Common myeloid progenitor, CD34-positive (primary cell): ENCODE measurements at regions not wholly inside any gene's neighbourhood (a gene's known extent, or its start where the extent isn't known, plus 50 kb on each side); places are given as distances from the start of the nearest gene placed in this dataset.

ENCODE experiments used
- CTCF ChIA-PET: fragments of 350-600 bp; sonication (Branson Sonifier 250); formaldehyde crosslinking; loops from one replicate; lab custom pipeline; 2021; ENCODE audit warnings: antibody characterized with exemption; lab: Charles Lee
- POLR2A ChIA-PET: fragments of 350-600 bp; sonication (Branson Sonifier 250); formaldehyde crosslinking; loops from one replicate; lab custom pipeline; 2021; ENCODE audit warnings: antibody characterized with exemption; lab: Charles Lee
- DNase-seq, 3 donors: peaks; one replicate each; pipeline versions ENCODE4 v3.0.0 to v3.0.0-alpha.2; 2013
- H3K27ac ChIP-seq, 2 experiments: 1 replicate in 1 of 2; 2 replicates in 1 of 2; pipeline ENCODE4 v1.7.0; 2013; ENCODE audit warnings: inconsistent platforms in 2 of 2, low read length in 2 of 2, mild to moderate bottlenecking in 2 of 2, low read depth in 1 of 2, moderate library complexity in 1 of 2; ENCODE audit not compliant: severe bottlenecking in 2 of 2, insufficient read depth in 1 of 2, poor library complexity in 1 of 2
- H3K27me3 ChIP-seq, 5 experiments: replicated peaks in 2 of 5; 1 replicate in 3 of 5; 2 replicates in 2 of 5; pipeline versions ENCODE4 v1.6.1 to v1.7.0; 2013; ENCODE audit warnings: low read length in 4 of 5, mild to moderate bottlenecking in 2 of 5, moderate library complexity in 2 of 5, inconsistent platforms in 1 of 5; ENCODE audit not compliant: insufficient read depth in 5 of 5, control insufficient read depth in 4 of 5
- H3K36me3 ChIP-seq, 4 experiments: 1 replicate in 2 of 4; 2 replicates in 2 of 4; pipeline versions ENCODE4 v1.6.1 to v1.7.0; 2013; ENCODE audit warnings: low read length in 3 of 4, control low read depth in 1 of 4, mild to moderate bottlenecking in 1 of 4; ENCODE audit not compliant: control insufficient read depth in 4 of 4, insufficient read depth in 4 of 4
- H3K4me1 ChIP-seq, 4 experiments: 1 replicate in 3 of 4; 2 replicates in 1 of 4; pipeline versions ENCODE4 v1.6.1 to v1.7.1; 2013; ENCODE audit warnings: low read length in 3 of 4, mild to moderate bottlenecking in 3 of 4, control low read depth in 1 of 4, inconsistent platforms in 1 of 4, moderate library complexity in 1 of 4; ENCODE audit not compliant: control insufficient read depth in 4 of 4, insufficient read depth in 4 of 4; ENCODE audit errors: control extremely low read depth in 1 of 4
- H3K4me3 ChIP-seq, 7 experiments: 1 replicate in 4 of 7; 2 replicates in 3 of 7; pipeline versions ENCODE4 v1.5.1 to v1.7.0; 2013; ENCODE audit warnings: mild to moderate bottlenecking in 7 of 7, low read length in 6 of 7, moderate library complexity in 6 of 7, inconsistent platforms in 2 of 7, low read depth in 2 of 7, control low read depth in 1 of 7; ENCODE audit not compliant: insufficient read depth in 4 of 7, control insufficient read depth in 1 of 7; ENCODE audit errors: extremely low read depth in 1 of 7
- H3K9me3 ChIP-seq, 5 experiments: 1 replicate in 4 of 5; 2 replicates in 1 of 5; pipeline versions ENCODE4 v1.6.1 to v1.7.1; 2013; ENCODE audit warnings: low read length in 4 of 5, mild to moderate bottlenecking in 2 of 5, inconsistent platforms in 1 of 5, low read depth in 1 of 5, moderate library complexity in 1 of 5; ENCODE audit not compliant: control insufficient read depth in 4 of 5, insufficient read depth in 2 of 5; ENCODE audit errors: control extremely low read depth in 1 of 5
- WGBS: methylation state at CpG from one replicate; pipeline ENCODE4 v1.1.5; 2013; ENCODE audit not compliant: insufficient coverage; 5-methylcytosine and 5-hydroxymethylcytosine counted together

DNA sequence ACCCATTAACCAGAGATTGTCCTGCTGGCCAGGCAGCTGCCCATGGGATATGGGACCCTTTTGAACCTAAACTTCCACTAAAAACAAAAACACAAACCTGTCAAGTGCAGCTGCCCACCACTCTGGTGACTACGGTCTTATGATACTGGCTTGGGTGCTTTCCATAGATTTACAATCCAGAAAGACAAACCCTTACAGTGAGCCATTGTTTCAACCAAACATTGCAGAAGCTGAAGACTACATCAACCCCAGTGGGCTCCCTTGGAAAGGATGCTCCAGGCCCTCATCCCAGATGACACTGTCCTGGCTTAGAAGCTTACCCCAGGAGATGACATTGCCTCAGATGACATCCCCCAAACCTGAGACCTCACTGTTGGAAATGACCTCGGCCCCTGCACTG is 56.9 kb upstream of the WNT11 start:
- DNase-seq: no peak
- Histone ChIP-seq H3K4me1 (no peaks in the 10 kb centered on the region), H3K9me3 (no peaks in the 10 kb centered on the region), H3K27ac (no peak overlapping the region), H3K27me3 (peaks cover 0 to 3% (median 0%) of the 10 kb centered on the region in 5 experiments), H3K36me3 (no peaks in the 10 kb centered on the region), H3K4me3 (no peak overlapping the region)
- CTCF ChIA-PET: no interaction called here
- POLR2A ChIA-PET: no interaction called here
- WGBS: 92% methylated on average over 2 of the region's 2 CpGs

DNA sequence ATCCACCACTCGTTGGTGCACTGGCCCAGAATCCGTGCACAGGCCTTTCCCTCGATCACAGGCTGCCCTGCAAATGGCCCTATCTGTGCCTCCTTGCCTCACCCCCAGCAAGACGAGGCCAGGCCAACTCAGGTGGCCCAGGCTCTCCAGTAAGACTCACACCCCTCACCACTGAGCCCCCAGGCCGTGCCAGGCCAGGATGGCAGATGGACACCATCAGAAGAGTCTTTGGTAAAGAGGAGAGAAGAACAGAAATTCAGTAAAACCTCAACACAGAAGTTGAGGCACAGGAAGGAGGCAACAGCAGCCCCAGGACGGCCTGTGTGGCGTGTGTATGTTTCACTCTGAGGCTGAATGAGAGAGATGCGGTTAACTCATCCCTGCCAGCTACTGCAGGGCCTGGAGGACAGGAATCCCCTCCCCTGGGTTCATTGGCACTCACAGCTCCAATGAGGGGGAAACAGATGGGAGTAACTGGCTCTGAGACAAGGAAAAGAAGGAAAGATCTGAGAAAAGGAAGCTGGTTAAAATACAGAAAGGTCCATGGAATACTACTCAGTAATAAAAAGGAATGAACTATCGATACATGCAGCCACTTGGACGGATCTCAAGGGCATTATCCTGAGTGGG is 54.1 kb upstream of the WNT11 start:
- Histone ChIP-seq H3K36me3 (no peaks in the 10 kb centered on the region), H3K4me1 (no peaks in the 10 kb centered on the region), H3K27me3 (peaks cover 0 to 3% (median 0%) of the 10 kb centered on the region in 5 experiments), H3K9me3 (no peaks in the 10 kb centered on the region), H3K4me3 (no peak overlapping the region), H3K27ac (no peak overlapping the region)
- ChIA-PET POLR2A (no interaction called here), CTCF (no interaction called here)
- DNase-seq: no peak
- WGBS: 100% methylated on average over 8 of the region's 10 CpGs

DNA sequence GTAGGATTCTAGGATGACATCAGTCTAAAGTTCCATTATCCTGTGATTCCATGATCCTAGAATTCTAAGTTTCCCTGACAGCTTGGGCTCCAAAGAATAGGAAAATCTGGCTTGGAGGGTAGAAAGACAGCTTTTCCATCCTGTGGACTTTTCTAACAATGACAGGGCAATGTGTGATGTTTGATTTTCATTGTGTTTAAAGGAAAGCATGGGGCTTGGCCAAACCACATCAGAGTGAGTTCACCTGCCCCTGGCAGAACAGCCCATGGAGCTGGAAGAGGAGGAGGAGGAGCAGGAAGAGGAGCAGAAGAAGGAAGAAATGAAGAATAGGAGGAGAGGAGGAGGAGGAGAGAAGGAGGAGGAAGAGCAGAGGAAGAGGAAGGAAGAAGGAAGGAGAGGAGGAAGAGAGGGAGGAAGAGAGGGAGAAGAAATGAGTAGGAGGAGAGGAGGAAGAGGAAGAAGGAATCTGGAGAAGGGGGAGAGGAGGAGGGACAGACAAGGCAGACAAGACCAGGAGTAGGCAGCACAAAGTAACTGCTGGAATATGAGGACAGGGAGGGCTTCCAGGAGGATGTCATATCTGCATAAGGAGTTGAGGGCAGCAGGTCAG is 53.1 kb upstream of the WNT11 start:
- H3K27me3 ChIP-seq: peaks cover 0 to 3% (median 0%) of the 10 kb centered on the region in 5 experiments
- no peak overlapping the region for H3K4me3 ChIP-seq
- no peaks in the 10 kb centered on the region for H3K9me3 ChIP-seq
- ChIA-PET POLR2A (no interaction called here), CTCF (interaction anchor here (0.7 to 2.3 kb wide), 4 partner anchors 13 to 51 kb away, joined by 3 to 5 read pairs (median 3); no protein-coding TSS in a partner anchor)
- no peak for DNase-seq
- H3K27ac ChIP-seq: no peak overlapping the region
- no peaks in the 10 kb centered on the region for H3K36me3 ChIP-seq
- no peaks in the 10 kb centered on the region for H3K4me1 ChIP-seq

DNA sequence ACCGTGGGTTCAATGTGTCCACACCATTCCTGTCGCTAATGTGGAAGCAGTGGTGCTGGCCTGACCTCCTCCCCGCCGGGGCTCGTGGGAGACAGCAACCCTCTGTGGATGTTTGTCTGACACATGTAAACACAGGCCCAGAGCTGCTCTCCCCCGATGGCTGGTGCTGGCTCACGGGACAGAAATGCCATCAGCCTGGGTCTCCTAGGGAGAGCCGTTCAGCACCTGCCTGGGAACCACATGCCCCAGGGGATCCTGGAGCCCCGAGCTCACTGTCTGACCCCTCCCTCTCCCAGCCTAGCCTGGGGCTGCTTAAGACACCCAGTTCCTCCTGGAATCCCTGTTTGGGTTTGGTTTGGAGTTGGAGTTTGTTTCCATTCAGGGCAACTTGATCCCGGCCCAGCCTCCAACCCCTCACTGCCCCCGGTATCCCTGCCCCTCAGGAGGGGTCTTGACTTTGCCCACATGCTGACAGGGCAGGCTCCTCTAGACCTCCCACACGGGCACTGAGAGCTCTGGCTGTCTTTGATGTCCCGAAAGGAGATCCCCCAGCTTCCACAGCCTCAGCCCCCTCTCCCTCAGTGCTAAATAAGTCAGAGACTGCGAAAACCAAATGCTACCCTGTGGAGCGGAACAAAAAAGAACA is 50.9 kb upstream of the WNT11 start:
- Histone ChIP-seq H3K27me3 (peaks cover 0 to 3% (median 0%) of the 10 kb centered on the region in 5 experiments), H3K4me3 (no peak overlapping the region), H3K27ac (no peak overlapping the region), H3K9me3 (no peaks in the 10 kb centered on the region), H3K36me3 (no peaks in the 10 kb centered on the region), H3K4me1 (no peaks in the 10 kb centered on the region)
- ChIA-PET POLR2A (no interaction called here), CTCF (interaction anchor here (1.0 to 2.3 kb wide), 3 partner anchors 9 to 49 kb away, joined by 4 to 5 read pairs (median 4); no protein-coding TSS in a partner anchor)
- 93% methylated on average over 10 of the region's 15 CpGs for WGBS
- no peak for DNase-seq

DNA sequence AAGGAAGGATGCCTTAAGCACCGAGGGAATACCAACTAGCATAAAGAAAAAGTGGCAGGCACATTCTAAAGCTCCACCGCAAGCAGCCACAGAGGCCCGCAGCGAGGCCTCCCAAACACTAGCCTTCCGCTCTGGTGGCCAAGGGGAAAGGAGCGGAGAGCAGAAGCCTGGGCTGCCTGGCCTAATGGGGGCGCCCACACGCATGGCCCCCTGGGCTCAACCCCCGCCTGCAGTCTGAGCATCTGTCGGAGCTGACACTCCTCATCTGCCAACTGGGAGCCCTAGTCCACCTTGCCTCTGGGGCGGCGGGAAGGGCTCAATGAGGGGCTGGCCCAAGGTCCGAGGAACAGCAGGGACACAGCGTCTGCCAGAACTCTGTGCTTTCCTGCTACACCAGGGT is 50.1 kb upstream of the WNT11 start:
- Histone ChIP-seq H3K27me3 (peaks cover 0 to 3% (median 0%) of the 10 kb centered on the region in 5 experiments), H3K4me1 (no peaks in the 10 kb centered on the region), H3K9me3 (peaks cover 0 to under 1% (median 0%) of the 10 kb centered on the region in 5 experiments), H3K27ac (no peak overlapping the region), H3K36me3 (no peaks in the 10 kb centered on the region), H3K4me3 (no peak overlapping the region)
- 87% methylated on average over 14 of the region's 14 CpGs for WGBS
- ChIA-PET CTCF (no interaction called here), POLR2A (no interaction called here)
- DNase-seq: no peak
